WTC11 (cell line): ENCODE measurements at regions not wholly inside any gene's neighbourhood (a gene's known extent, or its start where the extent isn't known, plus 50 kb on each side); places are given as distances from the start of the nearest gene placed in this dataset.

ENCODE experiments used
- ATAC-seq: fragments of 200-7000 bp; cut with Tn5 transposase; 2 replicates; pipeline ENCODE4 v1.10.0; 2021; ENCODE audit warnings: mild to moderate bottlenecking, moderate library complexity
- CTCF ChIA-PET: fragments of 300-600 bp; sonication (Branson Sonifier 250); formaldehyde crosslinking; loops from one replicate; lab custom pipeline; 2021; ENCODE audit warnings: antibody characterized with exemption; lab: Charles Lee
- POLR2A ChIA-PET: fragments of 350-600 bp; sonication (Branson Sonifier 250); formaldehyde crosslinking; loops from one replicate; lab custom pipeline; 2021; ENCODE audit warnings: antibody characterized with exemption; lab: Charles Lee
- DNase-seq: peaks from one replicate; pipeline ENCODE4 v3.0.0; 2021; ENCODE audit warnings: low spot score
- H3K27ac Mint-ChIP-seq: 2 replicates; pipeline ENCODE4 v1.8.0; 2021; ENCODE audit warnings: mixed read lengths
- H3K27me3 Mint-ChIP-seq: 2 replicates; pipeline ENCODE4 v1.8.0; 2021; ENCODE audit warnings: low read depth, mild to moderate bottlenecking, moderate library complexity, mixed read lengths
- H3K36me3 Mint-ChIP-seq: 2 replicates; pipeline ENCODE4 v1.8.0; 2021; ENCODE audit warnings: mixed read lengths
- H3K4me1 Mint-ChIP-seq: 2 replicates; pipeline ENCODE4 v1.8.0; 2022; ENCODE audit warnings: mixed read lengths
- H3K4me3 Mint-ChIP-seq: 2 replicates; pipeline ENCODE4 v1.8.0; 2021; ENCODE audit warnings: mild to moderate bottlenecking, moderate library complexity, mixed read lengths
- H3K9me3 Mint-ChIP-seq: 2 replicates; pipeline ENCODE4 v1.8.0; 2021; ENCODE audit warnings: mixed read lengths
- JAZF1 ChIP-seq: fragments of 250-450 bp; sonication (Bioruptor Pico); IDR thresholded peaks from 2 replicates; pipeline ENCODE4 v1.9.0; 2021; ENCODE audit warnings: moderate library complexity, mild to moderate bottlenecking, inconsistent platforms
- KAT7 ChIP-seq: sonication (generic); formaldehyde crosslinking; IDR thresholded peaks from 2 replicates; pipeline ENCODE4 v1.8.1; 2023; ENCODE audit warnings: missing genetic modification reagents, mild to moderate bottlenecking, borderline replicate concordance
- MXD4 ChIP-seq: fragments of 250-450 bp; sonication (Bioruptor Pico); IDR thresholded peaks from 2 replicates; pipeline ENCODE4 v1.8.0; 2021; ENCODE audit warnings: mild to moderate bottlenecking, moderate library complexity, borderline replicate concordance
- MYBL2 ChIP-seq: sonication (generic); formaldehyde crosslinking; IDR thresholded peaks from 2 replicates; pipeline ENCODE4 v1.8.1; 2023; ENCODE audit warnings: mild to moderate bottlenecking, moderate library complexity, missing genetic modification reagents
- NFATC4 ChIP-seq: fragments of 250-450 bp; sonication (Bioruptor Pico); IDR thresholded peaks from 2 replicates; pipeline ENCODE4 v1.9.0; 2021; ENCODE audit warnings: mild to moderate bottlenecking
- NFE2L1 ChIP-seq: sonication (generic); formaldehyde crosslinking; IDR thresholded peaks from 2 replicates; pipeline ENCODE4 v1.8.1; 2023; ENCODE audit warnings: missing genetic modification reagents
- NR1H2 ChIP-seq: sonication (generic); formaldehyde crosslinking; IDR thresholded peaks from 2 replicates; pipeline ENCODE4 v1.9.0; 2021; ENCODE audit warnings: mild to moderate bottlenecking, moderate library complexity, missing genetic modification reagents
- RELA ChIP-seq: sonication (generic); formaldehyde crosslinking; IDR thresholded peaks from 2 replicates; pipeline ENCODE4 v1.8.1; 2022; ENCODE audit warnings: missing genetic modification reagents, mild to moderate bottlenecking, borderline replicate concordance
- TEAD1 ChIP-seq: sonication (generic); formaldehyde crosslinking; IDR thresholded peaks from 2 replicates; pipeline ENCODE4 v1.8.0; 2022; ENCODE audit warnings: mild to moderate bottlenecking, missing genetic modification reagents
- ZNF138 ChIP-seq: sonication (generic); formaldehyde crosslinking; conservative IDR thresholded peaks from 2 replicates; pipeline ENCODE4 v1.8.1; 2022; ENCODE audit warnings: mild to moderate bottlenecking, moderate library complexity, missing genetic modification reagents
- TF ChIP-seq, protein P1 (sequence below): fragments of 250-450 bp; sonication (Bioruptor Pico); IDR thresholded peaks from 2 replicates; pipeline ENCODE4 v2.1.2; 2022; ENCODE audit warnings: mild to moderate bottlenecking, moderate library complexity
- TF ChIP-seq, protein P2 (sequence below): sonication (generic); formaldehyde crosslinking; IDR thresholded peaks from 2 replicates; pipeline ENCODE4 v1.8.0; 2023; ENCODE audit warnings: missing genetic modification reagents
- TF ChIP-seq, protein P3 (sequence below): sonication (generic); formaldehyde crosslinking; IDR thresholded peaks from 2 replicates; pipeline ENCODE4 v1.8.0; 2022; ENCODE audit warnings: mild to moderate bottlenecking, missing genetic modification reagents
- TF ChIP-seq, protein P4 (sequence below): sonication (generic); formaldehyde crosslinking; conservative IDR thresholded peaks from 2 replicates; pipeline ENCODE4 v1.8.1; 2023; ENCODE audit warnings: mild to moderate bottlenecking, low read depth, missing genetic modification reagents, moderate library complexity
- TF ChIP-seq, protein P5 (sequence below): sonication (generic); formaldehyde crosslinking; IDR thresholded peaks from 2 replicates; pipeline ENCODE4 v1.8.1; 2023; ENCODE audit warnings: mild to moderate bottlenecking, missing genetic modification reagents
- TF ChIP-seq, protein P6 (sequence below): sonication (generic); formaldehyde crosslinking; IDR thresholded peaks from 2 replicates; pipeline ENCODE4 v1.8.0; 2022; ENCODE audit warnings: mild to moderate bottlenecking, missing genetic modification reagents
- TF ChIP-seq, protein P7 (sequence below): sonication (generic); formaldehyde crosslinking; IDR thresholded peaks from 2 replicates; pipeline ENCODE4 v1.8.1; 2023; ENCODE audit warnings: mild to moderate bottlenecking, missing genetic modification reagents, borderline replicate concordance

DNA sequence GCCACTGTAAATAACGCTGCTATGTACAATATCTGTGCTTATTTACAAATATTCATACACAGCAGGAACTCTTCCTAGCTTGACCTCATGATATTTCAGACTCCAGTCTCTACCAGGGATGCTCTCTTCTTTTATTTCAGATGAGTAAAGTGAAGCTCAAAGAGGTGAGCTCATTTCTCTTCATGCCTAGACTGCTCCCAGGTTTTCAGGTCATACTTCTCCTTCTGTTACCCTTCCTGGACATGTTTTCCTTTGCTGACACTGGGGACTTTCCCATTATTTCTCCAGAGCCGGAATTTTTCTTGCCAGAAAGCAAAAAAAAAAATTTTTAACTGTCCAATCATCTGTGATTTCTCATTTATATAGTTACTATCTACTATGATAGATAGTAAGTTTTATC lies 147.2 kb upstream of the DST start (continued):
- TF ChIP-seq, protein P1, sequence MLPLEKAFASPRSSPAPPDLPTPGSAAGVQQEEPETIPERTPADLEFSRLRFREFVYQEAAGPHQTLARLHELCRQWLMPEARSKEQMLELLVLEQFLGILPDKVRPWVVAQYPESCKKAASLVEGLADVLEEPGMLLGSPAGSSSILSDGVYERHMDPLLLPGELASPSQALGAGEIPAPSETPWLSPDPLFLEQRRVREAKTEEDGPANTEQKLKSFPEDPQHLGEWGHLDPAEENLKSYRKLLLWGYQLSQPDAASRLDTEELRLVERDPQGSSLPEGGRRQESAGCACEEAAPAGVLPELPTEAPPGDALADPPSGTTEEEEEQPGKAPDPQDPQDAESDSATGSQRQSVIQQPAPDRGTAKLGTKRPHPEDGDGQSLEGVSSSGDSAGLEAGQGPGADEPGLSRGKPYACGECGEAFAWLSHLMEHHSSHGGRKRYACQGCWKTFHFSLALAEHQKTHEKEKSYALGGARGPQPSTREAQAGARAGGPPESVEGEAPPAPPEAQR (CRISPR knock-in tag) = no peak
- no peak for TF ChIP-seq RELA (CRISPR knock-in tag)
- TF ChIP-seq, protein P2, sequence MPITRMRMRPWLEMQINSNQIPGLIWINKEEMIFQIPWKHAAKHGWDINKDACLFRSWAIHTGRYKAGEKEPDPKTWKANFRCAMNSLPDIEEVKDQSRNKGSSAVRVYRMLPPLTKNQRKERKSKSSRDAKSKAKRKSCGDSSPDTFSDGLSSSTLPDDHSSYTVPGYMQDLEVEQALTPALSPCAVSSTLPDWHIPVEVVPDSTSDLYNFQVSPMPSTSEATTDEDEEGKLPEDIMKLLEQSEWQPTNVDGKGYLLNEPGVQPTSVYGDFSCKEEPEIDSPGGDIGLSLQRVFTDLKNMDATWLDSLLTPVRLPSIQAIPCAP (CRISPR knock-in tag) = no peak
- TF ChIP-seq, protein P3, sequence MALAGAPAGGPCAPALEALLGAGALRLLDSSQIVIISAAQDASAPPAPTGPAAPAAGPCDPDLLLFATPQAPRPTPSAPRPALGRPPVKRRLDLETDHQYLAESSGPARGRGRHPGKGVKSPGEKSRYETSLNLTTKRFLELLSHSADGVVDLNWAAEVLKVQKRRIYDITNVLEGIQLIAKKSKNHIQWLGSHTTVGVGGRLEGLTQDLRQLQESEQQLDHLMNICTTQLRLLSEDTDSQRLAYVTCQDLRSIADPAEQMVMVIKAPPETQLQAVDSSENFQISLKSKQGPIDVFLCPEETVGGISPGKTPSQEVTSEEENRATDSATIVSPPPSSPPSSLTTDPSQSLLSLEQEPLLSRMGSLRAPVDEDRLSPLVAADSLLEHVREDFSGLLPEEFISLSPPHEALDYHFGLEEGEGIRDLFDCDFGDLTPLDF (CRISPR knock-in tag) = no peak

DNA sequence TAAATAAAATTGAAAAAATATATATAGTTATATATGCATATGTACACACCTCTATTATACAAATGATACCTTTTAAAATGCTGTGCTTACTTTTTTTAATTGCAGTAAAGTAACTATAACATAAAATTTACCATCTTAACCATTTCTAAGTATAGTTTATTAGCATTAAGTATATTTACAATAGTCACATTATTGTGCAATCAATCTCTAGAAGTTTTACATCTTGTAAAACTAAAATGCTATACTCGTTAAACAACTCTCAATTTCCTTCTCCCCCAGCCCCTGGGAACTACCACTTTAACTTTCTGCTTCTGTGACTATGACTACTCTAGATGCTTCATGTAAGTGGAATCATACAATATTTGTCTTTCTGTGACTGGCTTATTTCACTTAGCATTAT lies 146.7 kb upstream of the DST start:
- DNase-seq (no peak), ATAC-seq (no peak)
- peak overlapping the region; percentile 88 for H3K27ac Mint-ChIP-seq
- H3K9me3 Mint-ChIP-seq = peaks cover 3% of the 10 kb centered on the region
- peaks cover 12% of the 10 kb centered on the region for H3K36me3 Mint-ChIP-seq
- no peaks in the 10 kb centered on the region for H3K27me3 Mint-ChIP-seq
- no peak overlapping the region for H3K4me3 Mint-ChIP-seq
- POLR2A ChIA-PET = no interaction called here
- TF ChIP-seq, protein P4, sequence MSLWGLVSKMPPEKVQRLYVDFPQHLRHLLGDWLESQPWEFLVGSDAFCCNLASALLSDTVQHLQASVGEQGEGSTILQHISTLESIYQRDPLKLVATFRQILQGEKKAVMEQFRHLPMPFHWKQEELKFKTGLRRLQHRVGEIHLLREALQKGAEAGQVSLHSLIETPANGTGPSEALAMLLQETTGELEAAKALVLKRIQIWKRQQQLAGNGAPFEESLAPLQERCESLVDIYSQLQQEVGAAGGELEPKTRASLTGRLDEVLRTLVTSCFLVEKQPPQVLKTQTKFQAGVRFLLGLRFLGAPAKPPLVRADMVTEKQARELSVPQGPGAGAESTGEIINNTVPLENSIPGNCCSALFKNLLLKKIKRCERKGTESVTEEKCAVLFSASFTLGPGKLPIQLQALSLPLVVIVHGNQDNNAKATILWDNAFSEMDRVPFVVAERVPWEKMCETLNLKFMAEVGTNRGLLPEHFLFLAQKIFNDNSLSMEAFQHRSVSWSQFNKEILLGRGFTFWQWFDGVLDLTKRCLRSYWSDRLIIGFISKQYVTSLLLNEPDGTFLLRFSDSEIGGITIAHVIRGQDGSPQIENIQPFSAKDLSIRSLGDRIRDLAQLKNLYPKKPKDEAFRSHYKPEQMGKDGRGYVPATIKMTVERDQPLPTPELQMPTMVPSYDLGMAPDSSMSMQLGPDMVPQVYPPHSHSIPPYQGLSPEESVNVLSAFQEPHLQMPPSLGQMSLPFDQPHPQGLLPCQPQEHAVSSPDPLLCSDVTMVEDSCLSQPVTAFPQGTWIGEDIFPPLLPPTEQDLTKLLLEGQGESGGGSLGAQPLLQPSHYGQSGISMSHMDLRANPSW = no peak
- TF ChIP-seq MXD4 (CRISPR knock-in tag) (no peak), KAT7 (CRISPR knock-in tag) (no peak), TEAD1 (CRISPR knock-in tag) (no peak), NR1H2 (CRISPR knock-in tag) (no peak)
- H3K4me1 Mint-ChIP-seq = peaks cover 70% of the 10 kb centered on the region
- CTCF ChIA-PET = interaction anchor here (1.0 kb wide), 1 partner anchor 54 kb away, joined by 5 read pairs; no protein-coding TSS in a partner anchor

DNA sequence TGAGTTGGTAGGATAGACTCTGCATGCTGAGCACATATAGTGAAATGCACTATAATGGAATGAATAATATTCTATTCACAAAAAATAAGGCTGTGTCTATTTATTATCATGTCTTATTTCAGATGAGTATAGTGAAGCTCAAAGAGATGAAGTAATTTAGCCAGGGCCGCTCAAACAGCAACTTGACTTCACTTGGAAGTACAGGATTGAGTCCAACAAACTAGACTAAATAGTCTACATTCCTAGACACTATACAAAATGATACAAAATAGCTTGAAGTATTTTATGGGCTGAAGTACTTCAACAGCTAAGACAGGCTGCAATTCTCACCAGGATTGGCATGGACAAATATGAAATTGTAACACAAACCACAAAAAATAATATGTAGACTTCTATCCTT lies 144.5 kb upstream of the DST start:
- CTCF ChIA-PET = no interaction called here
- POLR2A ChIA-PET = no interaction called here
- peaks cover 17% of the 10 kb centered on the region for H3K9me3 Mint-ChIP-seq

More for the DNA sequence above, 144.5 kb upstream of the DST start:
- Mint-ChIP-seq H3K27me3 (no peaks in the 10 kb centered on the region), H3K36me3 (peaks cover 23% of the 10 kb centered on the region), H3K4me1 (peaks cover 50% of the 10 kb centered on the region), H3K27ac (no peak overlapping the region), H3K4me3 (no peak overlapping the region)
- TF ChIP-seq MYBL2 (CRISPR knock-in tag) (no peak), ZNF138 (CRISPR knock-in tag) (no peak), JAZF1 (no peak), NFE2L1 (no peak), NFATC4 (CRISPR knock-in tag) (no peak)
- TF ChIP-seq, protein P5, sequence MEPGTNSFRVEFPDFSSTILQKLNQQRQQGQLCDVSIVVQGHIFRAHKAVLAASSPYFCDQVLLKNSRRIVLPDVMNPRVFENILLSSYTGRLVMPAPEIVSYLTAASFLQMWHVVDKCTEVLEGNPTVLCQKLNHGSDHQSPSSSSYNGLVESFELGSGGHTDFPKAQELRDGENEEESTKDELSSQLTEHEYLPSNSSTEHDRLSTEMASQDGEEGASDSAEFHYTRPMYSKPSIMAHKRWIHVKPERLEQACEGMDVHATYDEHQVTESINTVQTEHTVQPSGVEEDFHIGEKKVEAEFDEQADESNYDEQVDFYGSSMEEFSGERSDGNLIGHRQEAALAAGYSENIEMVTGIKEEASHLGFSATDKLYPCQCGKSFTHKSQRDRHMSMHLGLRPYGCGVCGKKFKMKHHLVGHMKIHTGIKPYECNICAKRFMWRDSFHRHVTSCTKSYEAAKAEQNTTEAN (CRISPR knock-in tag) = no peak
- TF ChIP-seq, protein P6, sequence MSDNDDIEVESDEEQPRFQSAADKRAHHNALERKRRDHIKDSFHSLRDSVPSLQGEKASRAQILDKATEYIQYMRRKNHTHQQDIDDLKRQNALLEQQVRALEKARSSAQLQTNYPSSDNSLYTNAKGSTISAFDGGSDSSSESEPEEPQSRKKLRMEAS = no peak
- TF ChIP-seq, protein P7, sequence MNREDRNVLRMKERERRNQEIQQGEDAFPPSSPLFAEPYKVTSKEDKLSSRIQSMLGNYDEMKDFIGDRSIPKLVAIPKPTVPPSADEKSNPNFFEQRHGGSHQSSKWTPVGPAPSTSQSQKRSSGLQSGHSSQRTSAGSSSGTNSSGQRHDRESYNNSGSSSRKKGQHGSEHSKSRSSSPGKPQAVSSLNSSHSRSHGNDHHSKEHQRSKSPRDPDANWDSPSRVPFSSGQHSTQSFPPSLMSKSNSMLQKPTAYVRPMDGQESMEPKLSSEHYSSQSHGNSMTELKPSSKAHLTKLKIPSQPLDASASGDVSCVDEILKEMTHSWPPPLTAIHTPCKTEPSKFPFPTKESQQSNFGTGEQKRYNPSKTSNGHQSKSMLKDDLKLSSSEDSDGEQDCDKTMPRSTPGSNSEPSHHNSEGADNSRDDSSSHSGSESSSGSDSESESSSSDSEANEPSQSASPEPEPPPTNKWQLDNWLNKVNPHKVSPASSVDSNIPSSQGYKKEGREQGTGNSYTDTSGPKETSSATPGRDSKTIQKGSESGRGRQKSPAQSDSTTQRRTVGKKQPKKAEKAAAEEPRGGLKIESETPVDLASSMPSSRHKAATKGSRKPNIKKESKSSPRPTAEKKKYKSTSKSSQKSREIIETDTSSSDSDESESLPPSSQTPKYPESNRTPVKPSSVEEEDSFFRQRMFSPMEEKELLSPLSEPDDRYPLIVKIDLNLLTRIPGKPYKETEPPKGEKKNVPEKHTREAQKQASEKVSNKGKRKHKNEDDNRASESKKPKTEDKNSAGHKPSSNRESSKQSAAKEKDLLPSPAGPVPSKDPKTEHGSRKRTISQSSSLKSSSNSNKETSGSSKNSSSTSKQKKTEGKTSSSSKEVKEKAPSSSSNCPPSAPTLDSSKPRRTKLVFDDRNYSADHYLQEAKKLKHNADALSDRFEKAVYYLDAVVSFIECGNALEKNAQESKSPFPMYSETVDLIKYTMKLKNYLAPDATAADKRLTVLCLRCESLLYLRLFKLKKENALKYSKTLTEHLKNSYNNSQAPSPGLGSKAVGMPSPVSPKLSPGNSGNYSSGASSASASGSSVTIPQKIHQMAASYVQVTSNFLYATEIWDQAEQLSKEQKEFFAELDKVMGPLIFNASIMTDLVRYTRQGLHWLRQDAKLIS (CRISPR knock-in tag) = no peak
- TF ChIP-seq, protein P1 (CRISPR knock-in tag) = no peak
- no peak for DNase-seq
- no peak for ATAC-seq
